PC-9 (cell line): ENCODE measurements at regions not wholly inside any gene's neighbourhood (a gene's known extent, or its start where the extent isn't known, plus 50 kb on each side); places are given as distances from the start of the nearest gene placed in this dataset.

Experiments
- CTCF ChIP-seq: fragments of 200-600 bp; sonication (generic); conservative IDR thresholded peaks from 2 replicates; pipeline ENCODE4 v1.6.1; 2017; ENCODE audit warnings: mixed run types, antibody characterized with exemption, mild to moderate bottlenecking, moderate library complexity
- EZH2 ChIP-seq: fragments of 200-600 bp; sonication (generic); IDR thresholded peaks from 2 replicates; pipeline ENCODE4 v1.8.0; 2017; ENCODE audit warnings: antibody characterized with exemption, low read depth

DNA sequence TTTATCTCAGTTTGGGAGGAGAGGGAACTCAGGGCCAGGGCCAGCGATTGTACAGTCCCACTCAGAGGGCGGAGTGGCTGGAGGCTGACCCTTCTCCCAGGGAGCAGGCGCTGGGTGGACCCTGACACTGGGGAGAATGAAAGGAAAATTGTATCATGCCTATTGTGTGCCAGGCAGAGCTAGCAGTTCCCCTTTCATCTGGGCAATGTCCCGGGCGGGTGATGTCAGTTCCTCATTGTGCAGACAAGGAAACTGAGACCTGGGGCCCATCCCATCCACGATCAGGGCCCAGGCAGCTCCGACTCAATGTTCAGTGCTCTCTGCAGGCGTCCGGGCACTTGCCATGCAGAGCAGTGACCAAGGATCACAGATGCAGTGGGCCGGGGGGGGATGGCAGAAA, 101.9 kb upstream of the RTL1 start:
- TF ChIP-seq CTCF, result no peak
- TF ChIP-seq EZH2, result no peak
